Tibial artery (tissue), 4 donors: ENCODE measurements at regions not wholly inside any gene's neighbourhood (a gene's known extent, or its start where the extent isn't known, plus 50 kb on each side); places are given as distances from the start of the nearest gene placed in this dataset.

ENCODE experiments used
- DNase-seq, 2 donors: peaks; one replicate each; pipeline ENCODE4 v3.0.0-alpha.2; 2019
- H3K27ac ChIP-seq, 2 donors: fragments of 200-600 bp; sonication (generic) in 1 of 2; 1 replicate in 1 of 2; 2 replicates in 1 of 2; pipeline ENCODE4 v1.5.1; 2018 to 2019; ENCODE audit warnings: mild to moderate bottlenecking in 1 of 2
- H3K27me3 ChIP-seq, 2 donors: fragments of 200-600 bp; sonication (generic) in 1 of 2; one replicate each; pipeline versions ENCODE4 v1.5.1 to v1.6.0; 2016 to 2019
- H3K36me3 ChIP-seq, 3 donors: fragments of 200-600 bp; sonication (generic) in 2 of 3; one replicate each; pipeline ENCODE4 v1.5.1; 2016 to 2019; ENCODE audit warnings: mild to moderate bottlenecking in 2 of 3
- H3K4me1 ChIP-seq, 4 donors: fragments of 200-600 bp; sonication (generic) in 2 of 4; 1 replicate in 3 of 4; 2 replicates in 1 of 4; pipeline ENCODE4 v1.5.1; 2016 to 2019
- H3K4me3 ChIP-seq, 2 donors: fragments of 200-600 bp; sonication (generic) in 1 of 2; 1 replicate in 1 of 2; 2 replicates in 1 of 2; pipeline ENCODE4 v1.5.1; 2018 to 2019; ENCODE audit warnings: mild to moderate bottlenecking in 2 of 2
- H3K9me3 ChIP-seq, 3 donors: fragments of 200-600 bp; sonication (generic) in 1 of 3; one replicate each; pipeline ENCODE4 v1.5.1; 2016 to 2019
- intact Hi-C: fragments of 100-400 bp; cut with DNase I; formaldehyde crosslinking; loops from one replicate; pipeline ENCODE4 v1.15.0; 2023; ENCODE audit warnings: low total_unique reads
- TF ChIP-seq, protein P1 (sequence below), 2 experiments: fragments of 200-600 bp in 1 of 2; fragments of 450-650 bp in 1 of 2; IDR thresholded peaks; one replicate each; pipeline ENCODE4 v1.5.1; 2017 to 2019; ENCODE audit warnings: antibody characterized with exemption in 2 of 2, mild to moderate bottlenecking in 1 of 2, moderate library complexity in 1 of 2

DNA sequence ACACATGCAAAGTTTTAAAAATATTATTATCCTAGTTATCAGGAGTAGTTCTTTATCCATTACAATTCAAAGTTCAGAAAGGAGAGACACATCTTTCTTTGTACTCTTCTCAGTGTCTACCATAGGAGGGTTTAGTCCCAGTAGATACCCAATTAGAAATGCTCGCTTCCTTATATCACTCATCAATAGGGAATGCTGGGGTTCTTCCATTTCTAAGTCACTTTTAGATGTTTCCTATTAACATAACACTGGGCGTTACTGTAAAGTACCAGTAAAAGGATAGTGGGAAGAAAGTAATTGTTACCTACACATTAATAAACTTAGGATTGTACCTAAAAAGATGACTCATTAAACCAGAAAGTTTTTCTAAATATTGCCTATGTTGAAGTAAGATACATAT lies 348.3 kb upstream of the CDH6 start:
- TF ChIP-seq, protein P1, sequence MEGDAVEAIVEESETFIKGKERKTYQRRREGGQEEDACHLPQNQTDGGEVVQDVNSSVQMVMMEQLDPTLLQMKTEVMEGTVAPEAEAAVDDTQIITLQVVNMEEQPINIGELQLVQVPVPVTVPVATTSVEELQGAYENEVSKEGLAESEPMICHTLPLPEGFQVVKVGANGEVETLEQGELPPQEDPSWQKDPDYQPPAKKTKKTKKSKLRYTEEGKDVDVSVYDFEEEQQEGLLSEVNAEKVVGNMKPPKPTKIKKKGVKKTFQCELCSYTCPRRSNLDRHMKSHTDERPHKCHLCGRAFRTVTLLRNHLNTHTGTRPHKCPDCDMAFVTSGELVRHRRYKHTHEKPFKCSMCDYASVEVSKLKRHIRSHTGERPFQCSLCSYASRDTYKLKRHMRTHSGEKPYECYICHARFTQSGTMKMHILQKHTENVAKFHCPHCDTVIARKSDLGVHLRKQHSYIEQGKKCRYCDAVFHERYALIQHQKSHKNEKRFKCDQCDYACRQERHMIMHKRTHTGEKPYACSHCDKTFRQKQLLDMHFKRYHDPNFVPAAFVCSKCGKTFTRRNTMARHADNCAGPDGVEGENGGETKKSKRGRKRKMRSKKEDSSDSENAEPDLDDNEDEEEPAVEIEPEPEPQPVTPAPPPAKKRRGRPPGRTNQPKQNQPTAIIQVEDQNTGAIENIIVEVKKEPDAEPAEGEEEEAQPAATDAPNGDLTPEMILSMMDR (IDR thresholded peaks at IDR 0.05), result no peak
- intact Hi-C loops, result no loop called here

GRCh38 chr5:30843541-30843940 lies 349.9 kb upstream of the CDH6 start:
- no peaks in the 10 kb centered on the region for H3K9me3 ChIP-seq
- H3K27me3 ChIP-seq, result no peaks in the 10 kb centered on the region
- no peaks in the 10 kb centered on the region for H3K36me3 ChIP-seq
- H3K27ac ChIP-seq, result no peak overlapping the region
- TF ChIP-seq, protein P1 (IDR thresholded peaks at IDR 0.05), result no peak
- peaks cover 0 to 12% (median 0%) of the 10 kb centered on the region in 4 donors for H3K4me1 ChIP-seq
- DNase-seq, result no peak
- intact Hi-C loops, result no loop called here
- H3K4me3 ChIP-seq, result no peak overlapping the region

More for the DNA sequence above, 348.3 kb upstream of the CDH6 start:
- no peak for DNase-seq
- no peaks in the 10 kb centered on the region for H3K36me3 ChIP-seq
- no peak overlapping the region for H3K4me3 ChIP-seq
- H3K27me3 ChIP-seq, result no peaks in the 10 kb centered on the region
- H3K27ac ChIP-seq, result no peak overlapping the region
- peaks cover 0 to 6% (median 0%) of the 10 kb centered on the region in 4 donors for H3K4me1 ChIP-seq
- H3K9me3 ChIP-seq, result no peaks in the 10 kb centered on the region

- TF ChIP-seq, protein P1 (IDR thresholded peaks at IDR 0.05), result no peak
- no peaks in the 10 kb centered on the region for H3K9me3 ChIP-seq
- no peaks in the 10 kb centered on the region for H3K36me3 ChIP-seq
- no peak for DNase-seq
- H3K27me3 ChIP-seq, result no peaks in the 10 kb centered on the region
- intact Hi-C loops, result no loop called here
- no peak overlapping the region for H3K4me3 ChIP-seq
- H3K27ac ChIP-seq, result no peak overlapping the region
- peaks cover 0 to 12% (median 0%) of the 10 kb centered on the region in 4 donors for H3K4me1 ChIP-seq
Measured at GRCh38 chr5:30839956-30840355, 353.5 kb upstream of the CDH6 start.

GRCh38 chr5:30838936-30839496 lies 354.5 kb upstream of the CDH6 start:
- no peaks in the 10 kb centered on the region for H3K36me3 ChIP-seq
- H3K27ac ChIP-seq, result no peak overlapping the region
- intact Hi-C loops, result no loop called here
- TF ChIP-seq, protein P1 (IDR thresholded peaks at IDR 0.05), result no peak
- H3K4me1 ChIP-seq, result peaks cover 0 to 12% (median 0%) of the 10 kb centered on the region in 4 donors
- H3K4me3 ChIP-seq, result no peak overlapping the region
- no peak for DNase-seq
- H3K27me3 ChIP-seq, result no peaks in the 10 kb centered on the region
- H3K9me3 ChIP-seq, result no peaks in the 10 kb centered on the region

GRCh38 chr5:30832519-30832918 lies 361.0 kb upstream of the CDH6 start:
- TF ChIP-seq, protein P1 (IDR thresholded peaks at IDR 0.05), result no peak

DNA sequence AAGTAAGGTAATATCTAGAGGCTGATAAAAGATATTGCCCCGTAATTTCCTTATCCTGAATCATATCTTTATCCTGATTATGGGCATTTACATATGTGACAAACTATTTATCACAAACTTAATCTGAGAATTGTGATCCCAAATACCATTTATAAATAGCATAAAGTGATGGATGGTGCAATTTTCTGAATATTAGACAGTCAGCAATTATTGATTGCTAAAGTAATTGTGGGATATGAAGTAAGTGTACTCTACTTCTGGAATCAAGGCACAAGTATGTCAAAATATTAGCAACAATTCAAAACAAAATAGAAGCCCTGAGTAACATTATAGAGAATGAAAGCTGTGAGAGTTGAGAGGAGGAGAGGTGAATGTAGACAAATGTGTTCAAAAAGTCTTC lies 361.9 kb upstream of the CDH6 start:
- DNase-seq, result no peak
- Histone ChIP-seq H3K4me3 (no peak overlapping the region), H3K36me3 (no peaks in the 10 kb centered on the region), H3K27ac (no peak overlapping the region), H3K27me3 (no peaks in the 10 kb centered on the region), H3K4me1 (no peaks in the 10 kb centered on the region), H3K9me3 (no peaks in the 10 kb centered on the region)
- intact Hi-C loops, result no loop called here
- TF ChIP-seq, protein P1 (IDR thresholded peaks at IDR 0.05), result no peak

More at GRCh38 chr5:30832519-30832918, 361.0 kb upstream of the CDH6 start:
- intact Hi-C loops, result no loop called here
- no peak overlapping the region for H3K27ac ChIP-seq
- H3K9me3 ChIP-seq, result no peaks in the 10 kb centered on the region
- no peak for DNase-seq
- no peaks in the 10 kb centered on the region for H3K27me3 ChIP-seq
- H3K4me1 ChIP-seq, result no peaks in the 10 kb centered on the region
- H3K36me3 ChIP-seq, result no peaks in the 10 kb centered on the region
- H3K4me3 ChIP-seq, result no peak overlapping the region
